ENCODE measurements at regions not wholly inside any gene's neighbourhood (a gene's known extent, or its start where the extent isn't known, plus 50 kb on each side); places are given as distances from the start of the nearest gene placed in this dataset.

GRCh38 chr14:66293533-66294105 lies 192.6 kb upstream of the CCDC196 start:
- POLR2A ChIA-PET: no interaction called here
- H3K4me3 ChIP-seq (ENCODE audit: low read depth, low read length): no peak overlapping the region
- no peak for DNase-seq (ENCODE audit: low read depth, low spot score)
- CTCF ChIA-PET: no interaction called here
- no peak for TF ChIP-seq CTCF (IDR thresholded peaks at IDR 0.05; ENCODE audit: insufficient read depth, low read length, missing control alignments)

DNA sequence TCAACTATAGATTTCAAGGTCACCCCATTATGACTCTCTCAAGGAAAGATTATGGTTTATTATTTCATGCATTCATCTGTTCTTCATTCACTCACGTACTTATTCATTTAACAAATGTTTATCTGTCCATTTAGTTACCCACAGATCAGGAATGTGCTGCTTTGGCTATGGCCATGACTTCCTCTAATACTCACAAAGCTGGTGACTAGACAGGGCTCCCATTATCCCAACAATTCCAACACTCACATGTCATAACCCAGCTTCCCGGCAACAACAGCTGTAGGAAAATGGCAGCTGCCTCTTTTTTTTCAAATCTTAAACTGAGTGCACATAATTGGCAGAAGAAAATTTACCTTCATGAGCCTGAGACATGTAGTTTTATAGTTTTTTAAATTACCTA lies 190.8 kb upstream of the CCDC196 start:
- ChIA-PET CTCF (no interaction called here), POLR2A (no interaction called here)
- no peak overlapping the region for H3K4me3 ChIP-seq (ENCODE audit: low read depth, low read length)
- TF ChIP-seq CTCF (IDR thresholded peaks at IDR 0.05; ENCODE audit: insufficient read depth, low read length, missing control alignments): no peak
- DNase-seq (ENCODE audit: low read depth, low spot score): no peak

DNA sequence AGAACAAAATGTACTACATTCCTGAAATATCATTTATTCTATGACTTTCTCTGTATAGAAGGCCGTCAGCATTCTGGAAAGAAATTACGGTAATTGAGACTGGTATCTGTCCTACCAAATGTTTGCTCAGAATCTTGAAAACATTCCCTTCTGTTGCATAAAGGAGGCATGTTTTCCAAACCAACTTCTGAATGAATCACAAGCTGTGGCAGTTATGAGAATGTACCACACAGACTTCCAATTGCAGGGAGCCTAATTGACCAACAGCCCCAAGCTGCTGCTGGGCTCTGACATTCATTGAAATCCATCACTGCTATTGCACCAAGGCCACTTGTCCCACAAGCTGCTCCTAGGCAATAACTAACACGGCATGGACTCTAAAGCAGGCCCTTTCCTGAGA lies 185.3 kb upstream of the CCDC196 start:
- POLR2A ChIA-PET: no interaction called here
- TF ChIP-seq CTCF (IDR thresholded peaks at IDR 0.05; ENCODE audit: insufficient read depth, low read length, missing control alignments): no peak
- CTCF ChIA-PET: no interaction called here
- H3K4me3 ChIP-seq (ENCODE audit: low read depth, low read length): no peak overlapping the region
- no peak for DNase-seq (ENCODE audit: low read depth, low spot score)

GRCh38 chr14:66306101-66306500 lies 180.1 kb upstream of the CCDC196 start:
- no peak for TF ChIP-seq CTCF (IDR thresholded peaks at IDR 0.05; ENCODE audit: insufficient read depth, low read length, missing control alignments)
- ChIA-PET POLR2A (no interaction called here), CTCF (no interaction called here)
- no peak for DNase-seq (ENCODE audit: low read depth, low spot score)
- H3K4me3 ChIP-seq (ENCODE audit: low read depth, low read length): no peak overlapping the region

- ChIA-PET CTCF (no interaction called here), POLR2A (no interaction called here)
- H3K4me3 ChIP-seq (ENCODE audit: low read depth, low read length): no peak overlapping the region
- DNase-seq (ENCODE audit: low read depth, low spot score): no peak
- no peak for TF ChIP-seq CTCF (IDR thresholded peaks at IDR 0.05; ENCODE audit: insufficient read depth, low read length, missing control alignments)
These were observed 175.1 kb upstream of the CCDC196 start for GRCh38 chr14:66311058-66311457.

GRCh38 chr14:66311990-66312389 lies 174.2 kb upstream of the CCDC196 start:
- ChIA-PET POLR2A (no interaction called here), CTCF (no interaction called here)
- DNase-seq (ENCODE audit: low read depth, low spot score): no peak
- no peak for TF ChIP-seq CTCF (IDR thresholded peaks at IDR 0.05; ENCODE audit: insufficient read depth, low read length, missing control alignments)
- H3K4me3 ChIP-seq (ENCODE audit: low read depth, low read length): no peak overlapping the region

All from AG04449 (cell line).